GM19240 (cell line): ENCODE measurements at regions not wholly inside any gene's neighbourhood (a gene's known extent, or its start where the extent isn't known, plus 50 kb on each side); places are given as distances from the start of the nearest gene placed in this dataset.
"Not testable (repeated sequence)": the region's sequence is repeated elsewhere in the genome, so short reads cannot be mapped to it uniquely, and the experiment has no call there.

Experiments used
- DNase-seq: peaks from one replicate; pipeline ENCODE4 v3.0.0; 2011; ENCODE audit warnings: low spot score; ENCODE audit not compliant: insufficient read length

GRCh38 chr10:85137253-85137652 is 808.9 kb downstream of the CCSER2 start:
- no peak for DNase-seq

DNA sequence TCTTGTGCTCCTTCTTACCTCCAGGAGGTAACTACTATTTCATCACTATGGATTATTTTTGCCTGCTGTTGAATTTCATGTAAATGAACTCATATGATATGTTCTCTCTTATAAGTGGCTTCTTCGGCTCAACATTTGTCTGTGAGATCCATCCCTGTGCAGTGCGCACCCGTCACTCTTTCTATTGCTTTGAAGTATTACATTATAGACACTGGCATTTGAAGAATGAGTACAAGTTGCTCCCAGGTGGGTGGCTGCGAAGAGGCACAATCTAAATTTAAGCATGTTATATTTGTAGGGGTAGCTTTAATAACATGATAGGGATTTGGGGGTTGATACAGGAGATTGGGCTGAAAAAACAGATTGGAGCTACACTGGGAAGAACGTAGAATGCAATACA is 809.7 kb downstream of the CCSER2 start:
- no peak for DNase-seq

DNA sequence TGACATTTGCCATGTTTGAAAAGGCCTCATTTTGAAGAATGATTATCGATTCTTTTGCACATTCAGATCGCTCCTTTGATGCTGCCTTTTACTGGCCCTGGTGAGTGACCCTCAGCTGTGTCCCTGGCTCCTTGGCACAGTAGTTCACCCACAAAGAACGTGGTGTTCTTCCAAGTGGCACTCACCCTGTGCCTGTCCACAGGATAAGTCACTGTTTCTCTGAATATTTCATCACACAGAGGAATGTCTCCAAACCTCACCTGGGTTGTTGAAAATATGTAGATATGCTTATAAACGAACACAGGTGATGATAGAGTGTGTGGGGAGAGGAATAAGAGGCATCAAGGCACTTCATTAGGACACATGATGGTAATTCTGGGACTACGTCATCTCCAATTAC is 810.7 kb downstream of the CCSER2 start:
- no peak for DNase-seq

- DNase-seq = not testable (repeated sequence)
Measured at GRCh38 chr10:85141520-85141919, 813.1 kb downstream of the CCSER2 start.

GRCh38 chr10:85145966-85146365 is 817.6 kb downstream of the CCSER2 start:
- DNase-seq = no peak

DNA sequence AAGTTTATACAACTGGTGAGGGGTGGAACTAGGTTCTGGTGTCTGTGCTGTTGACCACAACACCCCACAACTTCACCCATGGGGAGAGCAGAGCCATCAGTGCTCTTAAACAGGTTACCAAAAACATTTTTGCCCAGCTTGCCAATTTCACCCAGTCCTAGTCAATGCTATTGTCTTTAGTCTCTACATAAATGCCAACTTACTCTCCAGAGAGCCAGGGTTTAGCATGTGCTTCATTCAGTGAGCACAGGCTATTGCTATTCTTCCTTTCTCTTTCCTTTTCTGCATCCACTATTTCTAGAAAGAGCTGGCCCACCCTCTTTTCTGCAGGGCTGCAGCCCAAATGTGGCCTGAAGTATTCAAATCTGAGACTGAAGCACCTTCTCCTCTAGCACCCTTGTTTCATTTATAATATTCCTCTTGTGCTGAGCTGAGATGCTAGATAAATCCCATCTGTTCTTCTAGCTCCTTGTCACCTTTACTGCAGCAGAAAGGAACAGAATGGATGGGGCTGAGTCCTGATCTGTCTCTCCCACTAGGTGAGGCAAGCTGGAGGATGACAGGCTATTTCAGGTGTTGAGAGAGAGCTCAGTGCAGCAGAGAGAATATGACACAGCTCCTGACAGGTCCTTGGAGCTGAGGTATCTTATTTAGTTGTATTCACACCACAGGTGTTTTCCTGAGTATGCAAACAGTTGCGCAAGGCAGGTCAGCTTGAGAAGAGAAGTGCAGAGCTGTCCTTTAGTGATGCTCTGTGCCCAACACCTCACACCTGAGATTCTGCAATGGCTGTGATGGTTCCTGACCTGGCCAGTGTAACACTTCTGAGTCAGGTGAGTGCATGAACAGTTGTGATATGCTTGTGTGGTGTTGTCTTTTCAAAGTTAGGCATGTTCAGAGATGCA is 819.2 kb downstream of the CCSER2 start:
- DNase-seq = no peak

- DNase-seq = no peak
Measured at GRCh38 chr10:85148693-85149640, 820.6 kb downstream of the CCSER2 start.

DNA sequence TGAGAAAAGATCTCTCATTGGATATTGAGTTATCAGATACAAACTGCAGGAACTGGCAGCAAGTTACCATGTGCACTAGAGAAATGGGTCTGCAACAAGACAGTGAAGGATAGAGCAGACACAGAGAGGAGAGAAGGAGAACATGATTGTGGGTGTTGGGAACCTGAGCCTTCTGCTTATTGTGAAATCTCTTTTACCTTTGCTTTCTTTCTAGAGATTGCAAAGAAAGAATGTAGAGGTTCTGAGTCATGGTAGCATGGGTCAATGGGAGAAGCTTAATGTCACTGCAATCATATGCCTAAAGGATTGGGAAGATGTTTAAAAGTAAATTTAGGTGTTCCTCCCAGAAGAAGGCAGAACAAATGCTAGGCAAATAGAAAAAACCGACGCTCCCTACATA is 821.4 kb downstream of the CCSER2 start:
- DNase-seq = no peak

GRCh38 chr10:85151506-85151905 is 823.1 kb downstream of the CCSER2 start:
- no peak for DNase-seq

DNA sequence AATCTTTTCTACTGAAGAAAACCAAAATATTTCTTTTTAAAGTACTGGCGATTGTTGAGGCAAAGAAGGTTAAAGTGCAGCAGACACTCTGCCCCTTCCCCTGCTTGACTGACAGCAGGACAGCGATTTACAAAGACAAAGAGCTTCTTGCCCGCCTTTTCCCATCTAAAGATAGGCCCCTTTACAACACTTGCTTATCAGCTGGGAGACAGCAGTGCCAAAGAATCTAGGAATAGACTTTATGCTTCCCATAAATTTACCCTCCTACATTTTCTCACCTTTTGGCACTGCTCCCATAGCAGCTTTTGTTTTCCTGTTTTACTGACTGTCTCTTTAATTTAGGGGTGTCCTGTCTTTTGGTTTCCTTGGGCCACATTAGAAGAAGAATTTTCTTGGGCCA is 824.1 kb downstream of the CCSER2 start:
- DNase-seq = no peak

GRCh38 chr10:85152911-85153310 is 824.5 kb downstream of the CCSER2 start:
- DNase-seq = no peak

DNA sequence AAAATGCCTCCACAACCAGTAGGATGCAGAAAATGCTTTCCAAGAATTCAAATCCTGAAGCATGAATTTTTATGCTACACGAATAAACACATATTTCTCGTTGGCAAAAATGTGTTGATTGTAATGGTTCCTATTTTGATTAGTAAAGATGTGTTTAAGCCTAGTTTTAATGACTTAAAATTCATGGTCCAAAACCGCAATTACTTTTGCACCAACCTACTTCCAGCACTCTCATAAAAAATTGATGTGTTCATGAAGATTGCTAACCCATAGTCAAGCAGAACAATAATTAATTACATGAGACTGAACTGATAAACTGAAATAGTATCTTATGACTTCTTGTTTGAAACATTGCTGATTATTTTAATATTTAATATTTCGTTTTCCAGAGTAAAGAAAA is 828.8 kb downstream of the CCSER2 start:
- no peak for DNase-seq

DNA sequence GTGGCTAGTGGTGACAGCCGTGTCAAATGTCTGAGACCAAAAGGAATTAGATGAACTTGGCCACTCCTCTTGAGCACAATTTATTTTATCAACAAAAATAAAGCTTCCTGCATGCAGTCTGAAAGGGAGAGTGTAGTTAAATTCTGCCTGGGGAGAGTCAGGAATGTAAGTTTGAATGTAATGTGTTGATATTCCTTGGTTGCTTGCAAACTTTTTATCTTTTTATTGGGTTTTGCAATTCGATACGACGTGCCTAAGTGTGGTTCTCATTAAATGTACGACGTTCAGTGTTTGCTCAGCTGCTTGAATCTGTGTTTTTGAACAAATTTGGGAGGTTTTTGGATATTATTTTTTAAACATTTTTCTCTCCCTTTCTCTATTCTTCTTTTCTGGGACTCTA is 839.9 kb downstream of the CCSER2 start:
- DNase-seq = no peak

- no peak for DNase-seq
Measured at GRCh38 chr10:85170026-85170425, 841.6 kb downstream of the CCSER2 start.

GRCh38 chr10:85175635-85176034 is 847.2 kb downstream of the CCSER2 start:
- DNase-seq = no peak

- DNase-seq = no peak
Measured at GRCh38 chr10:85177767-85178166, 849.4 kb downstream of the CCSER2 start.

DNA sequence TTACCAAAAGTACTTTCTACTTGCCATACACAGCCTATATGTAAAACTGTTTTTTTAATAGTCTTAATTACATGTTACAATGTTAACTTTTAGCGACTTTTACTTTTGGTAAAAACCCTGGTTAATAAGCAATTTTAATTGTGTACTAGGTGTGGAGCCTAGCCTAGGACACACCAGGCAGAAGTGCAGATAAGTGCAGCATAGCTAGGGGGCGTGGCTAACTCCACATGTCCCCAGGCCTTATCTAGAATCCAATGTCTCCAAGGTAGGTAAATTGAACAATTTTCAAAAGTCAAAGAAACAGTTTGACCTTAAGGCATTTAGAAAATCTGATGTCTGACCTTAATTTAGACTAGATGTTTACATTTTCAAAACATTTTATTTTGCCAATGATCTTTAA is 858.7 kb downstream of the CCSER2 start:
- DNase-seq = no peak

GRCh38 chr10:85188770-85189484 is 860.5 kb downstream of the CCSER2 start:
- DNase-seq = no peak

GRCh38 chr10:85193796-85194195 is 865.4 kb downstream of the CCSER2 start:
- DNase-seq = no peak

DNA sequence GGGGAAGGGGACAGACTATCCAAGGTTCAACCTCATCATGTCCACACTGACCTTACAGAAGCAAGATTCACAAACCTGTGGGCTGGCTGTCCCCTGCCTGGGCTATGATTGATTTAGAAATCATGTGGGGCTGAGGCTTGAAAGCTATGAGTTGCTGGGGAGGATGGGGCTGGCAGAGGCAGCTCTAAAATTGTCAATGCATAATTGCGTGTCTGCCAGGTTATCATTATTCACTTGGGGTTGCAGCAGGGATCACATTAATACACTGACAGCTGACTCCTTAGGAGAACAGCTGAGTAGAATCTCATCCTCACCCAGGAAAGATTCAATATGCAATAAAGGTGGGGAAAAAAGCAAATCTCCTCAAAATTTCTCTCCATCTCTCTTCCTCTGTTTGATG is 866.3 kb downstream of the CCSER2 start:
- no peak for DNase-seq

DNA sequence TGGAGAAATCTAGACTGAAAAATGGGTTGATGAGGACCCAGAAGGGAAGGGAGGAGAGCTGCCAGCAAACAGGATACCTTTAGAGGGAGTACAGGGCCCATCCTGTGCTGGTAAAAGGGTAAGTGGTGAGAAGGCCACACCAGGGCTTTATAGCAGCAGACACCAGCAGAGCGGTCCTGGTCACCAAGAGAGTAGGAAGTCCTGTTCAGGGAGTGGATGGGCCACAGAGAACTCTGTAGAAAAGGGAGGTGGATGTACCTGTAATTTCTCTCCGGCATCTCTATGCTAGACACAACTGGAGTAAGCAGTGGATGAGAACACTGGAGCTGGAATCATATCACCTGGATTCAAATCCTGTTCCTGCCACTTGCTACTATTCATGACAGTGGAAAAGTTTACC is 867.2 kb downstream of the CCSER2 start:
- DNase-seq = no peak

- DNase-seq = no peak
Measured at GRCh38 chr10:85204814-85205213, 876.4 kb downstream of the CCSER2 start.
